GM12878 (cell line): ENCODE measurements at regions not wholly inside any gene's neighbourhood (a gene's known extent, or its start where the extent isn't known, plus 50 kb on each side); places are given as distances from the start of the nearest gene placed in this dataset.

Experiments used
- ATF3 ChIP-seq: IDR thresholded peaks from 2 replicates; pipeline ENCODE4 v1.6.1; 2011; ENCODE audit warnings: low read depth, mild to moderate bottlenecking, low read length, moderate library complexity, borderline replicate concordance; ENCODE audit errors: extremely low read depth
- CBX5 ChIP-seq: sonication (generic); IDR thresholded peaks from 2 replicates; pipeline ENCODE4 v1.6.1; 2016; ENCODE audit warnings: low read depth, moderate library complexity, mild to moderate bottlenecking, inconsistent platforms
- CREB1 ChIP-seq: IDR thresholded peaks from 2 replicates; pipeline ENCODE4 v1.6.1; 2012; ENCODE audit warnings: low read depth, mild to moderate bottlenecking, inconsistent platforms
- CTCF ChIP-seq, 3 experiments: IDR thresholded peaks in 2 of 3; conservative IDR thresholded peaks in 1 of 3; 2 replicates each; pipeline ENCODE4 v1.5.1; 2011; ENCODE audit warnings: low read depth in 3 of 3, low read length in 3 of 3, mild to moderate bottlenecking in 3 of 3, control low read depth in 2 of 3, moderate library complexity in 2 of 3, inconsistent platforms in 1 of 3, mixed read lengths in 1 of 3; ENCODE audit not compliant: control insufficient read depth in 2 of 3, insufficient read depth in 1 of 3; ENCODE audit errors: extremely low read depth in 1 of 3
- MAX ChIP-seq: IDR thresholded peaks from 2 replicates; pipeline ENCODE4 v1.6.1; 2012; ENCODE audit warnings: low read depth, low read length, improper control_type of control experiment
- MEF2A ChIP-seq: IDR thresholded peaks from 2 replicates; pipeline ENCODE4 v1.6.1; 2011; ENCODE audit warnings: low read depth, mild to moderate bottlenecking, low read length, moderate library complexity; ENCODE audit not compliant: insufficient read depth
- NFYB ChIP-seq: IDR thresholded peaks from 2 replicates; pipeline ENCODE4 v1.6.1; 2011; ENCODE audit warnings: low read depth, mild to moderate bottlenecking, low read length, improper control_type of control experiment, moderate library complexity; ENCODE audit not compliant: insufficient read depth
- POLR2A ChIP-seq: IDR thresholded peaks from 2 replicates; pipeline ENCODE4 v1.6.1; 2011; ENCODE audit warnings: low read depth, mild to moderate bottlenecking, low read length
- TCF3 ChIP-seq: IDR thresholded peaks from 2 replicates; pipeline ENCODE4 v1.6.1; 2012; ENCODE audit warnings: low read depth, mild to moderate bottlenecking, low read length, borderline replicate concordance; ENCODE audit not compliant: insufficient read depth
- USF2 ChIP-seq: IDR thresholded peaks from 2 replicates; pipeline ENCODE4 v1.6.1; 2011; ENCODE audit warnings: low read depth, low read length, improper control_type of control experiment, borderline replicate concordance
- YY1 ChIP-seq: IDR thresholded peaks from 2 replicates; pipeline ENCODE4 v1.6.1; 2011; ENCODE audit warnings: low read depth, mild to moderate bottlenecking, low read length
- ZBTB11 ChIP-seq: fragments of 450-650 bp; formaldehyde crosslinking; IDR thresholded peaks from 2 replicates; pipeline ENCODE4 v1.5.0; 2022; ENCODE audit warnings: mild to moderate bottlenecking, missing genetic modification characterization
- ZBTB33 ChIP-seq: fragments of 450-650 bp; IDR thresholded peaks from 2 replicates; pipeline ENCODE4 v1.6.1; 2017; ENCODE audit warnings: mild to moderate bottlenecking
- ZZZ3 ChIP-seq: IDR thresholded peaks from 2 replicates; pipeline ENCODE4 v1.6.1; 2011; ENCODE audit warnings: low read depth; ENCODE audit not compliant: control insufficient read depth, insufficient read length

- TF ChIP-seq MAX (no peak), MEF2A (no peak), YY1 (no peak), CTCF (IDR thresholded peaks at IDR 0.05 in 2 of 3, conservative IDR thresholded peaks at IDR 0.05 in 1 of 3; ENCODE audit: control insufficient read depth in 2 of 3, extremely low read depth in 1 of 3, insufficient read depth in 1 of 3, low read depth in 3 of 3, low read length in 3 of 3) (no peak), NFYB (no peak), ZZZ3 (no peak), TCF3 (no peak), POLR2A (no peak), CREB1 (no peak), USF2 (no peak), ZBTB33 (no peak), CBX5 (no peak), ZBTB11 (CRISPR knock-in tag) (no peak), ATF3 (no peak)
These were observed 1262.2 kb downstream of the EFNA5 start for GRCh38 chr5:106408570-106408969.
